ENCODE measurements at regions not wholly inside any gene's neighbourhood (a gene's known extent, or its start where the extent isn't known, plus 50 kb on each side); places are given as distances from the start of the nearest gene placed in this dataset.
"Not testable (repeated sequence)": the region's sequence is repeated elsewhere in the genome, so short reads cannot be mapped to it uniquely, and the experiment has no call there.

DNA sequence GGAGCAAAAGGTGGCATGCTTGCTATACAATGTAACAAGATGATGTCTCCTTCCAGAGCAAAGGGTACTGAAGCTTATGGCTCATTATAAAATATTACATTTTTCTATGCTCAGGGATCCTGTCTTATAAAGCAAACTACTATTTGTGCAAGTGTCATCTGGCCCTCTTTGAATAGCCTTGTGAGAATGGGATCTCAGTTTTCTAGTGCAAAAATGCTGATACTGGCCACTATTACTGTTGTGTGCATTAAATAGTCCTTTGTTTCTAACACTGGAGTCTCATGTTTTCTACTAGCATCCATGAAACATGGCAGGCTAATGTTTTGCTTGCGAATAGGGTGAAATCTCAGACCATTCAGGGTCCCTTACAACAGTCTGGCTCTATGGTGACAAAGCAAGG lies 823.0 kb downstream of the REEP3 start:
- DNase-seq (ENCODE audit: low spot score): no peak

DNA sequence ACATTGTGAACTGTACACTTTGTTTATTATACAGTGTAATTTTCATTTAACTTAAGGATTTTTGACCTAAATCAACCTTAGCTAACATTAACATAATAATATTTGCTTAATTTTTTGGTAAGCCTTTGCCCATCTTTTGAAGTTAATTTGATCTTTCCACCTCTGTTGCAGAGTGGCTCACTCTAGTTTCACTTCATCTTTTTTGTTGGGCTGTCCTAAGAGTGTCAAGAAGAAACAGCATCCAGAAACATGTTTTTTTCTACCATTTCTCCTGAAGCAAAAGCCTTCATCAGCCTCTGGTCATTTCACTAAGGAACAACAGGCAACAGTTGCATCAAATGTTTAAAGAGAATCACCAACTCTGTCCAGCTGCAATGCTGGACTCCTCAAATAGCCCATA lies 824.7 kb downstream of the REEP3 start:
- no peak for DNase-seq (ENCODE audit: low spot score)

DNA sequence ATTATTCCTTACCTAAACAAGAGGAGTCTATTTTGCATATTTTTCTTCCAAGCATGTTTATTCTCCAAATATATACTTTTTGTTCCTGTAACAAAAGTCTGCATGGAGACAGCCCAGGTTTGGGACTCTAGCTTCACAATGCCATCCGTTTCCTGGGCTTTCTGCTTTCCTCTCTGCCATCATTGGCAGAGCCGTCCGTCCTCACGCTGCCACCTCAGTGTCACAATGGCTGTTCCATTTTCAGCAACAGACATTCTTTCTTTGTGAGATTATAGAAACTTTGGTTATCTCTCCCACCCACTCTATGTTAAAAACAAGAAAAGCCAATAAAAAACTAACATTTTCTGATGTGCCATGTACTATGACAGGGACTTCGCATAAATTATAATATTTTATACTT lies 825.2 kb downstream of the REEP3 start:
- DNase-seq (ENCODE audit: low spot score): no peak

DNA sequence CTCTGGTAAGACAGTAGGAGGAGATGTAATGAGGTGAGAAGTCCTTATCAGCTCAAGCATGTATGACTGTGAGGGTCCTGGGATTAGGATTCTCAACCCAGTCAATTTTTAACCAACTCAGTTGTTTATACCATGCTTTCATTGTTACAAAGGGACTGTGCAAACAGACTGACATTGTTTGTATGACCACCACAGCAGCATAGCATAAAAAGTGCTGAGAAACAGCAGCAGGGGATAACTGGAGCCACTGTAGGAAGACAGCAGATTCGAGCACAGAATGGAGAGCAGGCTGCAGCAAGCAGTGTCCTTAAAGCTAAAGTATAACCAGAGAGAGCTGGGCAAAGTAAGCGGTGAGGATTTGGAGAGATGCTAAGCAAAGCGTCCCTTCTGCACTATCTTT lies 829.5 kb downstream of the REEP3 start:
- no peak for DNase-seq (ENCODE audit: low spot score)

DNA sequence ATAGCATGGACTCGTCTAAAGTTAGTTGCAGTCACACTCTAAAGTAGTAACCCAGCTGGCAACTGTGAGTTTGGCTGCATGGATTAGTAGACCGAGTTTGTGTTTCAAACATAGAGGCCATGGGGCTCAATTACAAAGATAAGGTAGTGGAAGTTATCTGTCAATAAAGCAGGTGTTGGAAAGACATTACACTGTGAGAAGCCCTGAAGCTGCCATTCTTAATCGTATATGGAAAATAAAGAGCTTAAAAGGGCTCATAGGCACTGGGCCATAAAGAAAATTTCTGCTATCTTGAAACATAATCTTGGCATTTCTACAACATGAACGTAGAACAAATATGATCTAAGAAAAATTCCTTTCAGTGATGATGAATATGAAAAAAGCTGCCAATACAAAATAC lies 837.7 kb downstream of the REEP3 start:
- DNase-seq (ENCODE audit: low spot score): no peak

DNA sequence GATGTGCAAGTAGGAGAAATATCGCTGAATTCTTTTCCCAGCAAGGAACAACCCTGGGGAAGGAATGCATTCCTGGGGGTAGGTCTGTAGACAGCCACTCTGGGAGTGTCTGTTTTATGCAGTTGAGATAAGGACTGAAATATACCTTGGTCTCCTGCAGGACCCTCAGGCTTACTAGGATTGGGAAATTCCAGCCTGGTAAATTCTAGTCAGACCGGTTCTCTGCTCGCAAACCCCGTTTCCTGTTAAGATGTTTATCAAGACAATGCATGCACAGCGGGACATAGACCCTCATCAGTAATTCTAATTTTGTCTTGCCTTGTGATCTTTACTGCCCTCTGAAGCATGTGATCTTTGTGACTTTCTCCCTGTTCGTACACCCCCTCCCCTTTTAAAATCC lies 839.0 kb downstream of the REEP3 start:
- DNase-seq (ENCODE audit: low spot score): not testable (repeated sequence)

DNA sequence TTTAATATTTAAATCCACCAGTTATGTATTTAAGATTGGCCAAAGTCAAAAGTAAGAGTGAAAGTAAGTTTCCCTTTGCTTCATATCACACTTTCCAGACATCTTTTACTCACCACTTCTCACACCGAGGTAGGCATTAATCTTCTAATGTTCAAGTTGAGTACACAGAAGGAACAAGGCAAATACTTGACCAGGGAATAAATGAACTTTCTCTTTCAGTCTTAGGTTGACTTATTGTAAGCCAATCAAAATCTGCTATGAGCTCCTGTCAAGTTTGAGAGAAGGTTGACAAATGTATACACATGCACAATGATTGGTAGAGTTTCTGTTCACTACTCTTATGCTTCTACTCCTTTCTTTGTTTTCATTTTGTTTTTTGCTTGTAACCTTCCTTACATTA lies 842.5 kb downstream of the REEP3 start:
- DNase-seq (ENCODE audit: low spot score): no peak

DNA sequence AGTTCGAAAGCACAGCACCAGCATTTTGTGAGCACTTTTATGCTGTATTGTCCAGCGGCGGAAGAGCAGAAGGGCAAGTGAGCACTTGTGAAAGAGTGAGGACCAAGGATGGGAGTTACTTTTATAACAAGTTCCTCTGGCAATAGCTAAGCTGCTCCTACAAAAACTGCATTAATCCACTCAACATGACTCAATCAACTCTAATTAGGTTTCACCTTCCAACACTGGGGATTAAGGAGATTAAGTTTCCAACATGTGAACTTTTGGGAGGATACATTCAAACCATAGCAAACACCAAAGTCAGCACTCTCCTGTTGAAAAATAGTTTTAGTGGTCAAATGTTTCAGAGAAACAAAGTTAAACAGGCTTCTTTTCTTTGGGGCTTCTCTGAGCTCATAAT lies 844.5 kb downstream of the REEP3 start:
- peak; percentile 6 for DNase-seq (ENCODE audit: low spot score)

DNA sequence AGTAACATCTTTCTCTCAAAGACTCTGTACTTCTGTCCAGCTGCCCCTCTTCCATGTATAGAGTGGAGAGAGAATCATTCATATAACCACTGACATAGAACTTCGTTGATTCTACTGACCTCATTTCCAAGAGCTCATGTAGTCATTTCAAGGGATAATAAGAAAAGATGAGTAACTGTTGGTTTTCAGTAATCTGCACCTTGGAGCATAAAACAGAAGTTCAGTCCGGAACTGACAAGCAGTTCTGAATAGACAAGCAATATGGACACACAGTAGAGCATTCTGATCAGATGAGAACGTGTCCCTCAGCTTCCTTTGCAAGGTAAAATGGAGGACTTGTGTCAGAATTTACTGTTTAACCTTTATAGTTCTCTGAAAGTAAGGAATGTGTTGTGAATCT lies 847.1 kb downstream of the REEP3 start:
- DNase-seq (ENCODE audit: low spot score): no peak

DNA sequence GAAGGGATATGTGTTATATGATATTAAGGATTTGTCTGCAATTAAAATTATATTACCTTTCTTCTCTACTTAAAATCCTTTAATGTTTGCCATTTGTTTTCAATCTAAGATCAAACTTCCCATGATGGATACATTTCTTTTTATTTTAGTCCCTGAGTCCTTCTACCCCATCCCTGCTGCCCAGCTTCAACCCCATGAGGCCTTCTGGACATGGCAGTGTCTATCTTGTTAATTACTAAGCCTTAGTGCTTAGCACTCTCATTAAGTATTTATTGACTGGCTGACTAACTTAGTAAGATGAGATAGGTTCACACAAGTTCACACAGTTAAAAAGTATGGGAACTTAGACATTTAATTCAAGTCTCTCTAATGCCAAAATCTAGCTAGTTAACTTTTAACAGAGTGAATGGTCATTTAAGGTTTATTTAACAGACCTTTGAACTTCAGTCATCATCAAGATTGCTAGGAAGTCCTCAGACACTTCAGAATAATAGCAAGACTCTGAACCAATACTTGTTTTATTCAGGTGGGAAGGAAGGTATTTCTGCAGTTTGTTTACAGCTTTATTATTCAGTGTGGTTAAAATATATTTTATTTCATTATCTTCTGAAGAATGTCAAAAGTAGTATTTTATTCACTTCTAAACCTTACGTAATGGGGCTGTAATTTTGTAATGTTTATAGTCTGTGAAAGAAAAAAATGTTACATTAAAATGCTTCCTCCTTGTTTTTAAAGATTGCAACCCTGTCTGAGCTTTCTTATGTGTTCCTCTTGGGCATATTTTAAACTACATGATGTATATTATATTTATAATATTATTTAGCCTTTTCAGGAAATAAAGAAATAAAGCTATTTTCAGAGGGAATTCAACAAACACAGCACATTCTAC lies 848.9 kb downstream of the REEP3 start:
- no peak for DNase-seq (ENCODE audit: low spot score)

DNA sequence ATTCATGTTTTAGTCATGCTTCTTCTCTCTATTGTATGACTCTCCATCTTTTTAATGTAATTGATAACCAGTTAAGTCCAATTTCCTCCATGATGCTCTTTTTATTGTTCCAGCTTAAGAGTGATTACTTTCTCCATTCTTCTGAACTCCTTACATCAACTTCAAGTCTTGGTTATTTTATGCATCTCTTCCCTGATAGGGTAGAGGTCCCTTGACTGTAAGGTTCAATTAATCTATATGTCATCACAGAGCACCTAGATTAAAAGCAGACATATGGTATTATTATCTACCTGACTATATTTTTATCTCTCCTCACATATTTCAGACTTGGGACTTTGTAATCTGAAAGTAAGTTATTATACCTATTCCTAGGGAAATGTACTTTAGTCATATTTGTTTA lies 853.1 kb downstream of the REEP3 start:
- DNase-seq (ENCODE audit: low spot score): no peak

DNA sequence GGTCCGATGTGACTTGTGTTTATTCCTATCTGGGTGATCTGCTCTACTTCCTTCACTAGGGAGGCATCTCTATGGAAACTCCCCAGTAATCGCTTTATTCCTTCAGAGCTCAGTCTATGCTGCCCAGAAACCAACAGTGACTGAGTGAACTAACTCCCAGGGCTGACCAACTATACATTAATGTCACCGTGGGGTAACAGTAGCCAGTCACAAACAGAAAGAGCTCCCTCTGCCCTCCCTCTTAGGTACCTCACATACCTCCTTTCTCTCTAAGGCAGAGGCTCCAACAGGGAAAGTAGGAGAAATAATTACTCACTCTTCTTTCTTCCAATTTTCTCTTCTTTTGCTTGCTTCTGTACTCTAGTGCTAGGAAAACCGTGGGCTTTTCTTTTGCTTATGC lies 855.0 kb downstream of the REEP3 start:
- DNase-seq (ENCODE audit: low spot score): no peak

DNA sequence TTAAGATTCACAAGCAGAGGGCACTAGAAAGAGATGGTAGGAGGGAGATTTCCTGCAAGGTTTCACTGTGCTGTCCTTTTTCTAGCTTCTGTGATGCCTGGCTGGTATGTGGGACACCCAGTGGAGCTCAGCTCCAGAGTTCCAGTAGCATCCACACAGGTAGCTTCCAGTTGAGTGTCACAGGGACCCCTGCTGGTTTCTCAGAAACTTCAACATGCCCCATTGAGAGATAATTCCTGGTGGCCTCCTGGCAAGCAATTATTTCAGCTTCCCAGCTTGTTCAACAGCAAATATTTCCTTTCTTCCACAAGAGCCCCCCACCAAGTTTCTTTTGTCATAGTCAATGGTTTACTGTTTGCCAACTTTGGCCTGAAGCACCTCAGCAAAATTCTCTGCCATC lies 858.7 kb downstream of the REEP3 start:
- peak; percentile 6 for DNase-seq (ENCODE audit: low spot score)

DNA sequence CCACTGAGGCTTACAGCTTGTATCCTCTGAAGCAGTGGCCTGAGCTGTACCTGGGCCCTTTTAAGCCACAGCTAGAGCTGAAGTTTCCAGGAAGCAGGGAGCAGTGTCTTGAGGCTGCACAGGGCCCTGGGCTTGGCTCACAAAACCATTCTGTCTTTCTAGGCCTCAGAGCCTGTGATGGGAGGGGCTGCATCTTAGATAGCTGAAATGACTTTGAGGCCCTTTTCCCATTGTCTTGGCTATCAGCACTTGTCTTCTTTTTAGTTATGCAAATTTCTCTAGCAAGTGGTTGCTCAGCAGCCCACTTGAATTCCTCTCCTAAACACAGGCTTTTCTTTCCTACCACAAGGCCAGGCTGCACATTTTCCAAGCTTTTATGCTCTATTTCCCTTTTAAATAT lies 864.2 kb downstream of the REEP3 start:
- no peak for DNase-seq (ENCODE audit: low spot score)

DNA sequence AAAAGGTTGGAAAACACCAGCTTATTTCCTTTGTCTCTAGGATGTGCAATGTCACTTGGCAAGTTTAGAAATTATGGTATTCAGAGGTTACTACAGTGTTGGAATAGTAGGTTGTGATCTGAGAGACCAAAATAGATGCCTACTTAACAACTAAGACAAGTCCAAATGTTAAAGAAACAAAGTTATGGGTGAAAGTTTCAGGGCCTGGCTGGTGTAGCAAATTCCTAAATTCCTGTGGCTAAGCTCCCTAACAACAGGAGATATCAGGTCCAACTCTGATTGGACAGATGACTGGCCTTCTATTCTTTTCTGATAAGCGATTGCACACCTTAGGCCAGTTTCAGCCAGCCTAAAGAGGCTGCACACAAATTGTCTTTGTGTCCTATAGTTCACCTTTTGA lies 873.5 kb downstream of the REEP3 start:
- DNase-seq (ENCODE audit: low spot score): no peak

DNA sequence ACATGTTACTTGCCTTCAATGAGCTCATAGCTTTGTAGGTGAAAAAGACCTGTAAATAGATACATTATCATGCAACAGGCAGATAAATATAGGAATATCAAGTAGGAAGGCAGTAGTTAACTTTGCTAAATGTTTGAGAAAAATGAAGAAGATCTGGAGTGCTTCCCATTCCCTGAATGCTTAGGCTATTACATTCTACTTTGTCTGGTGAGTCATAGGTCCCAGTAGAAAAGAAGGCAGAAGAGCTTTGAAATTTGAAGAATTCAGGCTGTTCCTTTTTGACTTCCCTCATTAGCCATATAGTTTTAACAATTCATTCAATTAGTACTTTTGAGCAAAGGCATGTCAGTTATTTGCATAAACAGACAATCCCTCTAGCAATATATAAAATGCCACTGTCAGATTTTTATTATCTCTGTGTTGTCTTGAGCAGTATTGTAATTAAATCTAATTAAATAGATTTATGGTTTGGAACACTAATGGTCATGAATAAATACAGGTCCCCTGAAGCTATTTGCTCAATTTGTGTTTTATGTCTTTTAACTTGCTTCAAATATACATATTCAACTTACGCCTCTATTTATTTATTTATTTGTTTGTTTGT lies 875.0 kb downstream of the REEP3 start:
- no peak for DNase-seq (ENCODE audit: low spot score)

DNA sequence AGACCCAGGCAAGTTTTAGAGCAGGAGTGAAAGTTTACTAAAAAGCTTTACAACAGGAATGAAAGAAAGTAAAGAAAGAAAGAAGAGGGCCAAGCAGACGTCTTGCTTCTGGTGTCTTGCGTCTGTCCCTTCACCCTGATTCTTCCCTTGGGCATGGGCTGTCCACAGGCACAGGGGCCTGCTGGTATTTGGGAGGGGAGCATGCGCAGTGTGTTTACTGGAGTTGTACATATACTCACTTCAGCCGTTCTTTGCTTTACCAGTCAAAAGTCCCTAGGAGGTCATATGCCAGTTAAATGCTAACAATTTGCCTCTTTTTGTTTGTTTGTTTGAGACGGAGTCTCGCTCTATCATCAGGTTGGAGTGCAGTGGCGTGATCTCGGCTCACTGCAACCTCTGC lies 875.9 kb downstream of the REEP3 start:
- no peak for DNase-seq (ENCODE audit: low spot score)

DNA sequence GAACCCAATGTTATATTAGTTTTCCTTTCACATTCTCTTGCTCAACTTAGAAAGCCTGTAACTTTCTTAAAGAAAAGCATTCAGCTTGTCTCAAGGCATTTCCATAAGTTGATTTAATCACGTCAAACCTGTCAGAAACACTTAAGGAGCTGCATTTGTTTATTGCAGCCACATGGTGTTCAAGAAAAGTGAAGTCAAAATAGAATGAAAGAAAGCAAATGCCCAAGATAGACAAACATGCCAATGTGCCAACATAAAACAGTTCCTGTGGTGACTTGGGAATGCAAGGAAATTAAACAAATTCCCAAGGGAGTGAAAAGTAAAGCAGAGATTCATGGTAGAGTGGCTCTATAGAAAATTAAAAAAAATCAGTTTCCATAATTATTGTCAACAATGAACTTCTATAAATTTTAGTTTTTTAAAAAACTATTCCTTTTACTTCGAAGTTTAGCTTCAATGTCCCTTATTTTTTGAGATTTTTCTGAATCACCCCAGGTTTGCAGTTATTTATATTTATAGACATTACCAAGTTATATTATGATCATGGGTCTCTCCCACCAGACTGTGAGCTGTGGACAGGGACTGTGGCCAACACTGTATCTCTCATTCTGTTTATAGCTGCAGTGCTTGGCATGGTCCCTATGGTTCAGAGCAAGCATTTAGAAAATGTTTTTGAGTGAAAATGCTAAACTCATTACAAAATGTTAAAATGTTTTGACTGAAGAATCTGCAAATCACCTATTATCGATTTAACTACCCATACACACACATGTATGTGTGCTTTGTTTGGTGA lies 887.4 kb downstream of the REEP3 start:
- DNase-seq (ENCODE audit: low spot score): no peak

DNA sequence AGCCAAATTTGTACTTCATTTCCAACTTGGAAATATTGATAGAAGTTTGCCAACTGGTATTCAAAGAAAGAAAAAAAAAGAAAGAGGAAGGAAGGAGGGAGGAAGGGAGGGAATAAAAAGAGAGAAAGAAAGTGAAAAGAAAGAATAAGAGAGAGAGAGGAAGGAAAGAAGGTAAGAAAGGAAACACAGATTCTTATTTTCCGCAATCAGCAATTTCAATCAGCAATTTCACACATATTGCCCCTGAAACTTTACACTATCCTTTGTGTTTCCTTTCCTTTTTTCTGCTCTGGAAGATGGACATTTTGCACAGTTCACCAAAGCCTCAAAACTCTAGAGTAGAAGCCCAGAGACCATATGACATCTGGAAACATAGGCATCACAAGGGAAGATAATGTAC lies 888.1 kb downstream of the REEP3 start:
- DNase-seq (ENCODE audit: low spot score): no peak

DNA sequence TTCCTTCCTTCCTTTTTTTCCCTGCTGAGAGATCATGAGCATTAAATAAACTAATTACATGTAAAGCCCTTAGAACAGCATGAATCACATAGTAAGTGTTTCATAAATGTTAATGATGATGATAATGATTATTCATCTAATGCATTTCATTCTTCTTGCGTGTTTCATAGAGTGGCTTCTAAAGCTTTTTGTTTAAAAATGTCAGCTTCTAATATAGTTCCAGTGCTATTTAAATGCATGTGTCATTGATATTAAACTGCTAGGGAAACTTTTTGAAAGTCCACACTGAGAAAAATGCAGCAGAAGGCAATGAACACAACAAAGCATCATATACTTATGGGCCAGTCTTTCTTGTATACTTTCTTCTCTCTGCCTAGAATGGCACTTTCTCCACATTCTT lies 894.8 kb downstream of the REEP3 start:
- DNase-seq (ENCODE audit: low spot score): no peak

DNA sequence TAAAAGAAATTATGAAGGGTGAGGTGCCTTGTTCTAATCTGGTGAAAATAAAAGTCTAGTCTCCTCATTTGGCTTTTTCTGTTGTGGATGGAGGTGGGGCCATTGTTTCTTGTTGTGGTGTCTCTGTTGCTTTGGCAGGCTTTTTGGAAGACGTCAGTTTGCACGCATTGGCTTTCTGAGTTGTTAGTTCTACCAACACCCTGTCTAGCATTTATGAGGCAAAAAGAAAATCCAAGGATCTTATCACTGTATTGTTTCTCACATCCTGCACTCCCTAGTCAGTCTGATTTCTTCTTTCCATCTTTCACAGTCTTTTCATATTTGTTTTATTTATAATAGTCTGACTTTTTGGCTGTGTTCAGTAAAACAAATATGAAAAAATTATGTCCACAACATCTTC lies 898.3 kb downstream of the REEP3 start:
- DNase-seq (ENCODE audit: low spot score): no peak

DNA sequence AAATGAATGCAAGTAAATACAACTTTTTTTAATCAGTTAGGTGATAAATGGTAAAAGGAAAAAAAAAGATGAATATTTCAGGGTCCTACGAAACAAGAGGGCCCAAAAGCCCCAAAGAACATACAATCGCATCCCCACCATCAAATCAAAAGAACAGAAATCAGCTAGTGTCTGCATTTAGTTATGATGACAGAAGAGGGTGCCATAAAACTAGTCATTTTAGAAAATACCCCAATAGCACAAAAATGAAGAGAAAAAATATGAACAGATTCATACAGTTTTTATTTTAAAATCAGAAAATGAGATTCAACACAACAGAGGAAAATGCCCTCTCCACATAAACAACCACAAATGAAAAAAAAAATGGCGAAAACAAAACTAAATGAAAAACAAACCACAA lies 905.5 kb downstream of the REEP3 start:
- DNase-seq (ENCODE audit: low spot score): no peak

DNA sequence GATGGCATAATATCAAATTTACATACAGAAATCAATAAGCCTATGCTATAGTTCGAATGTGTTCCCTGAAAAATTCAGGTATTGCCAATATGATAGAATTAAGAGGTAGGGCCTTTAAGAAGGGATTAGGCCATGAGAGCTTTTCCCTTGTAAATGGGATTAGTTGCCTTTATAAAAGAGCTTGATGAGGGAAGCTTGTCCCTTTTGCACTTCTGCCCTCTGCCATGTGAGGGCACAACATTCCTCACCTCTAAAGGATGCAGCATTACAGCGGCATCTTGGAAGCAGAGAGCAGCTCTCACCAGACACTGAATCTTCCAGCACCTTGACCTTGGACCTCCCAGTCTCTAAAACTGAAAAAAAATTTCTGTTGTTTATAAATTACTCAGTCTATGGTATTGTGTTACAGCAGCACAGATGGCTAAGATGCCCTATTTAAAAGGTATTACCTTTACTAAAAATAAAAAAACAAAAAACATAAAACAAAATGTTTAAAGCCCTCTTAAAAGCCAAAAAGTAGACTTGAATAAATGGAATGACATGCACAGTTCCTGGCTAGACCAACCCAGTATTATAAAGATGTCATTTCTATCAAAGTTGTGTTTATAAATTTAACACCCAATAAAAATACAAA lies 909.6 kb downstream of the REEP3 start:
- DNase-seq (ENCODE audit: low spot score): peak; percentile 26
